A673 (cell line): ENCODE measurements at regions not wholly inside any gene's neighbourhood (a gene's known extent, or its start where the extent isn't known, plus 50 kb on each side); places are given as distances from the start of the nearest gene placed in this dataset.

ENCODE experiments used
- BruUV-seq: library from RNA; stranded (reverse); fragments of 400-500 nt; replicated peaks from 2 replicates; lab custom pipeline; 2021; lab: Mats Ljungman, UMichigan
- CTCF ChIA-PET: fragments of 300-600 bp; sonication (Branson Sonifier 250); formaldehyde crosslinking; loops from one replicate; lab custom pipeline; 2022; ENCODE audit warnings: antibody characterized with exemption; lab: Charles Lee
- POLR2A ChIA-PET: fragments of 300-600 bp; sonication (Branson Sonifier 250); formaldehyde crosslinking; loops from one replicate; lab custom pipeline; 2022; ENCODE audit warnings: antibody characterized with exemption; ENCODE audit not compliant: low non-redundant PET; lab: Charles Lee
- DNase-seq: peaks from one replicate; pipeline ENCODE4 v3.0.0-alpha.2; 2015; ENCODE audit warnings: low spot score
- H3K27ac ChIP-seq: fragments of 200-600 bp; sonication (generic); 2 replicates; pipeline ENCODE4 v1.5.1; 2016; ENCODE audit warnings: mixed run types, low read depth, mild to moderate bottlenecking, mixed read lengths, antibody characterized with exemption, low read length; ENCODE audit not compliant: poor library complexity, severe bottlenecking
- H3K27me3 ChIP-seq: fragments of 200-600 bp; sonication (generic); replicated peaks from 2 replicates; pipeline ENCODE4 v1.6.1; 2017; ENCODE audit warnings: mixed run types, low read depth, mild to moderate bottlenecking, mixed read lengths, antibody characterized with exemption, low read length; ENCODE audit not compliant: insufficient read depth, poor library complexity
- H3K36me3 ChIP-seq: fragments of 200-600 bp; sonication (generic); 2 replicates; pipeline ENCODE4 v1.6.1; 2016; ENCODE audit warnings: mixed run types, mild to moderate bottlenecking, mixed read lengths, antibody characterized with exemption, low read length; ENCODE audit not compliant: insufficient read depth, poor library complexity, severe bottlenecking
- H3K4me1 ChIP-seq: fragments of 200-600 bp; sonication (generic); 2 replicates; pipeline ENCODE4 v1.6.1; 2017; ENCODE audit warnings: mixed run types, mild to moderate bottlenecking, mixed read lengths, antibody characterized with exemption, low read length; ENCODE audit not compliant: insufficient read depth, poor library complexity, severe bottlenecking
- H3K4me3 ChIP-seq: fragments of 200-600 bp; sonication (generic); 2 replicates; pipeline ENCODE4 v1.5.1; 2016; ENCODE audit warnings: low read depth, mixed run types, mild to moderate bottlenecking, mixed read lengths, low read length; ENCODE audit not compliant: poor library complexity, severe bottlenecking
- H3K9me3 ChIP-seq: fragments of 200-600 bp; sonication (generic); 2 replicates; pipeline ENCODE4 v1.6.1; 2016; ENCODE audit warnings: mixed run types, low read depth, mild to moderate bottlenecking, mixed read lengths, antibody characterized with exemption, low read length; ENCODE audit not compliant: poor library complexity, severe bottlenecking
- EZH2 ChIP-seq: fragments of 200-600 bp; sonication (generic); IDR thresholded peaks from 2 replicates; pipeline ENCODE4 v1.6.1; 2017; ENCODE audit warnings: borderline replicate concordance, low read depth, mild to moderate bottlenecking, mixed read lengths, antibody characterized with exemption, low read length; ENCODE audit not compliant: poor library complexity, severe bottlenecking
- intact Hi-C: fragments of 100-400 bp; cut with micrococcal nuclease; formaldehyde crosslinking; loops from one replicate; pipeline ENCODE4 v1.10.0; 2022; ENCODE audit not compliant: unreplicated experiment
- TF ChIP-seq, protein P1 (sequence below): fragments of 300-800, 200-600 bp; sonication (generic); conservative IDR thresholded peaks from 2 replicates; pipeline ENCODE4 v1.5.1; 2017; ENCODE audit warnings: low read depth, mild to moderate bottlenecking, antibody characterized with exemption, low read length, moderate library complexity, mixed read lengths

GRCh38 chr2:14424478-14425390 is 207.8 kb upstream of the LRATD1 start:
- ChIA-PET POLR2A (no interaction called here), CTCF (no interaction called here)
- no peak overlapping the region for H3K4me3 ChIP-seq
- BruUV-seq: no TSS peak
- no peaks in the 10 kb centered on the region for H3K36me3 ChIP-seq
- no peak for DNase-seq
- H3K4me1 ChIP-seq: no peaks in the 10 kb centered on the region
- H3K9me3 ChIP-seq: no peaks in the 10 kb centered on the region
- H3K27ac ChIP-seq: no peak overlapping the region
- no peaks in the 10 kb centered on the region for H3K27me3 ChIP-seq
- intact Hi-C loops: no loop called here
- no peak for TF ChIP-seq EZH2
- TF ChIP-seq, protein P1, sequence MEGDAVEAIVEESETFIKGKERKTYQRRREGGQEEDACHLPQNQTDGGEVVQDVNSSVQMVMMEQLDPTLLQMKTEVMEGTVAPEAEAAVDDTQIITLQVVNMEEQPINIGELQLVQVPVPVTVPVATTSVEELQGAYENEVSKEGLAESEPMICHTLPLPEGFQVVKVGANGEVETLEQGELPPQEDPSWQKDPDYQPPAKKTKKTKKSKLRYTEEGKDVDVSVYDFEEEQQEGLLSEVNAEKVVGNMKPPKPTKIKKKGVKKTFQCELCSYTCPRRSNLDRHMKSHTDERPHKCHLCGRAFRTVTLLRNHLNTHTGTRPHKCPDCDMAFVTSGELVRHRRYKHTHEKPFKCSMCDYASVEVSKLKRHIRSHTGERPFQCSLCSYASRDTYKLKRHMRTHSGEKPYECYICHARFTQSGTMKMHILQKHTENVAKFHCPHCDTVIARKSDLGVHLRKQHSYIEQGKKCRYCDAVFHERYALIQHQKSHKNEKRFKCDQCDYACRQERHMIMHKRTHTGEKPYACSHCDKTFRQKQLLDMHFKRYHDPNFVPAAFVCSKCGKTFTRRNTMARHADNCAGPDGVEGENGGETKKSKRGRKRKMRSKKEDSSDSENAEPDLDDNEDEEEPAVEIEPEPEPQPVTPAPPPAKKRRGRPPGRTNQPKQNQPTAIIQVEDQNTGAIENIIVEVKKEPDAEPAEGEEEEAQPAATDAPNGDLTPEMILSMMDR: no peak

- H3K36me3 ChIP-seq: no peaks in the 10 kb centered on the region
- intact Hi-C loops: no loop called here
- H3K4me1 ChIP-seq: no peaks in the 10 kb centered on the region
- CTCF ChIA-PET: no interaction called here
- POLR2A ChIA-PET: no interaction called here
- H3K9me3 ChIP-seq: no peaks in the 10 kb centered on the region
- no peaks in the 10 kb centered on the region for H3K27me3 ChIP-seq
- no peak overlapping the region for H3K27ac ChIP-seq
- H3K4me3 ChIP-seq: no peak overlapping the region
- BruUV-seq: no TSS peak
- no peak for TF ChIP-seq EZH2
- TF ChIP-seq, protein P1: no peak
- no peak for DNase-seq
These were observed 206.6 kb upstream of the LRATD1 start for GRCh38 chr2:14425869-14426268.

- intact Hi-C loops: no loop called here
- BruUV-seq: no TSS peak
These were observed 204.5 kb upstream of the LRATD1 start for GRCh38 chr2:14428056-14428455.

More at GRCh38 chr2:14428056-14428455, 204.5 kb upstream of the LRATD1 start:
- TF ChIP-seq, protein P1: no peak
- TF ChIP-seq EZH2: no peak
- Histone ChIP-seq H3K4me3 (no peak overlapping the region), H3K4me1 (no peaks in the 10 kb centered on the region), H3K36me3 (no peaks in the 10 kb centered on the region), H3K27me3 (no peaks in the 10 kb centered on the region), H3K9me3 (no peaks in the 10 kb centered on the region), H3K27ac (no peak overlapping the region)
- ChIA-PET CTCF (no interaction called here), POLR2A (interaction anchor here (0.6 kb wide), 1 partner anchor 65 kb away, joined by 4 read pairs; no protein-coding TSS in a partner anchor)
- DNase-seq: no peak
